OCI-M1 (cell line): ENCODE measurements at regions not wholly inside any gene's neighbourhood (a gene's known extent, or its start where the extent isn't known, plus 50 kb on each side); places are given as distances from the start of the nearest gene placed in this dataset.

Source experiments
- DNase-seq: peaks from one replicate; lab custom pipeline; 2025; lab: John Stamatoyannopoulos, UW

- no peak for DNase-seq
These were observed 688.5 kb downstream of the MATN1 start for GRCh38 chr1:30034627-30035521.

DNA sequence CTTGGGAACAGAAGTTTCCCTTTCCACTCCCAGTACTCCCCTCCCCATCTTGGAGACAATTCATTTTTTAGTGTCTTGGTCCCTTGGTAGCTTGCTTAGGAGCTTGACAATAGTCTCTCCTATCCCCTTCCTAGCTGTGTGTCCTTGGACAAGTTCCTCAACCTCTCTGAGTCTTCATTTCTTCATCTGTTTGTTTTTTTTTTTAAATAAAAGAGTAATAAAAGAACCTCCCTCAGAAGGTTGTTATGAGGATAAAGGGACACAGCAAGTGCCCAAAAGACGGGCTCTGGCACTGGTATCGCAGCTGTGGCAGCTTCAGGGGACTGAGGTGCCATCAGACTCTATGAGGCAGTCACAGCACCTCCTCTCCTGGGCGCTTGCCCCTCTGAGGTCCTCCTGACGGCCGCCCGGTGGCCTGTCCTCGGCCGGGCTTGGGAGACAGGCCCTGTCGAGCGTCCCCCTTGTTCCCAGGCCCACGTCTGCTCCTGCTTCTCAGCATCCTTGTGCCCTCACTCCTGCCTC is 689.2 kb downstream of the MATN1 start:
- no peak for DNase-seq

- DNase-seq, result no peak
These were observed 689.9 kb downstream of the MATN1 start for GRCh38 chr1:30033256-30034104.

- DNase-seq, result no peak
These were observed 691.1 kb downstream of the MATN1 start for GRCh38 chr1:30032302-30032701.

- no peak for DNase-seq
These were observed 693.7 kb downstream of the MATN1 start for GRCh38 chr1:30029677-30030076.

GRCh38 chr1:30028939-30029338 is 694.4 kb downstream of the MATN1 start:
- DNase-seq, result no peak

DNA sequence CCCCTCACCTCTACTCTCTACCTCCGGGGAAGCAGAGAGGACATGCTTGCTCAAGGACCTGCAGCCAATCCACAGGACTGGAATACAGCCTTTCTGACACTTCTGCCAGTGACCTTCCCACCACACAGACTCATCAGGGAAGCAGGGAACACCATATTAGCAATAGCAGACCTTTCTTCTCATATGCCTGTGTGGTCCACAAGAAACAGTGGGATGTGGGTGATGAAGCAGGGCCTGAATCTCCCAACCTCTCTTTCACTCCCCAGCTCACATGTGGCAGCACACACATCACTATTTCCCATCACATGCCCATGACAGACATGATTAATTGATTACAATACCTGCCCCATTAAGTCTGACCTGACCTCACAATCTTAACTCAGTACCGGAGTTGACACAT is 695.1 kb downstream of the MATN1 start:
- no peak for DNase-seq

DNA sequence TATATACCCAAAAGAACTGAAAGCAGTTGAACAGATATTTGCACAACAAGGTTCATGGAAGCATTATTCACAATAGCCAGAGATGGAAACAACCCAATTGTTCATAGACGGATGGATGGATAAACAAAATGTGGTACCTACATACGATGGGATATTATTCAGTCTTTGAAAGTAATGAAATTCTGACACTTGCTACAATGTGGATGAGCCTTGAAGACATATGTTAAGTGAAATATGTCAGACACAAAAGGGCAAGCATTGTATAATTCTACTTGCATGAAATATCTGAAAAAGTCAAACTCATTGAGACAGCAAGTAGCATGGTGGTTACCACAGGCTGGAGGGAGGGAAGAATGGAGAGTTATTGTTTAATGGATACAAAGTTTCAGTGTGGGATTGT is 696.1 kb downstream of the MATN1 start:
- no peak for DNase-seq

GRCh38 chr1:30024411-30025195 is 698.8 kb downstream of the MATN1 start:
- DNase-seq, result no peak

- DNase-seq, result no peak
These were observed 699.9 kb downstream of the MATN1 start for GRCh38 chr1:30023339-30024022.

DNA sequence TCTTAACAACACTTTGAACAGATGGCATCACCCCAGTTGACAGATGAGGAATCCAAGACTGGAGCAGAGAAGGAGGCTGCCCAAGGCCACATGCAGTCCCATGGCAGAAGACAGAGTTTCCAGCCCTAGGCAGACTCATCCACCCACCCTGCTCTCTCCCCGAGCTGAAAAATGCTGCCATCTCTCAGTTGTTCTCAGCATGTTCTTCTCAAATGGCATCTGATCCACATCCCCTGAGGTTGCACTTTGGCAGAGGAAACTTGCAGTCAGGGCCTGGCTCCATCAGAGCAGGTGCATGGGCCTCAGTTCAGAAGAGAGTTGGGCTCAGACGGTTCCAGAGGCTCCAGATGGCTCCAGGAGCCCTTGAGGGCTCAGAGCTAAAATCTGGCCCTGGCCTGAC is 709.4 kb downstream of the MATN1 start:
- no peak for DNase-seq

DNA sequence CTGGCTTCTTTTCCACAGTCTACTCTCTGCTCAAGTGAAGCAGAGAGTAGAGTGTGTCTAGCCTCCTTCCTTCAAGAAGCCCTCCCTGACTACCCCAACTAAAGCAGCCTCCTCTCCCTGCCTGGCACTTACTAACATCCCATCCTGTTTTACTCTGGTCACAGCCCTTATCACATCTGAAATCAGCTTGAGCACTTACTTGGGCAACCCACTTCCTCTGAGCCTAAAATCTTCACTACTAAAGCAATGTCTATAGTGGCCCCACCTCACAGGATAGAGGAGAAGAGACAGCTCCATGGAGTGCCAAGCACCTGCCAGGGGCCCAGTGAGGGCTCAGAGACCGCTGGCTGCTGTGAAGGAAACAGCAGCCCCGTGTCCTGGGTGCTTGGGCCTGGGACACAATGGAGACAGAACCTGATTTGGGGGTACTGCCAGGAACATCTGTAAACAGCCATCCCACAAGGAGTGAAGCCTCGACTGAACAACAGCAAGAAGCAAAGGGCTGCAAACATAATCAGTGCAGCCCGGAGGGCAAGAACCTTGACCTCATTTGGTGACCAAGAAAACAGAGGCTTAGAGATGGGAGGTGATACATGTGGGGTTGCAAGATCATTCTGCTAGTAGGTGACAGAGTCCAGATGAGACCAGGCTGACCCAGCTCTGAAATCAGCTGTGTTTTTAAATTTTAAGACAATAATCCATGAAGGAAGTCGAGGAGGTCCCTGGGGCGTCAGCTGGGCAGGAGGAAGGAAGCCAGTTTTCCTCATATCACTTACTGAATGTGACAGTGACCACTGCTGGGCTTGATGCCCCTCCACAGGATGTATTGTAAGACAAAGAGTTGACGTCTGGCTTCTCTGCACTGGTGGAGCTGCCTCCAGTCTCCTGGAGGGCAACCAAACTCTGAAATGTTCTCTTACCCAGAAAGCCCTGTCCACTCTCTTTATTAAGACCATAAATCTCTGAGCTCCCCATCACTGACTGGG is 710.6 kb downstream of the MATN1 start:
- no peak for DNase-seq

DNA sequence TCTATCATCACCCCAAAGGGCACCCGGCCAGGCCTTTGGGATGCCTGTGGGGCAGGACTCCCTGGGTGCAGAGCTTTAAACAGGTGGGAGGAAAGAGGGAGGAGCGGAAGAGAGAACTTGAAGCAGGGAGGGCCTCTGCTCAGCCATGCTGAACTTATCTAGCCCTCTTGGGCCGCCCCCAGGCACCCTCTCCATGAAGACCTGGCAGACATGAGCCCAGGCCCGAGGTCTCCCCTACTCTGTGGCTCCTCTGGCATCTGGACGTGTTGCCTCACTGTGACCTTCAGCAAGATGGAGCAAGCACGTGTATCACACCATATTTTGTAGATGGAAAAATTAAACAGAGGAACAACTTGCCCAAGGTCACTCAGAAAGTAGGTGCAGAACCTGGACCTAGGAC is 711.4 kb downstream of the MATN1 start:
- DNase-seq, result no peak

DNA sequence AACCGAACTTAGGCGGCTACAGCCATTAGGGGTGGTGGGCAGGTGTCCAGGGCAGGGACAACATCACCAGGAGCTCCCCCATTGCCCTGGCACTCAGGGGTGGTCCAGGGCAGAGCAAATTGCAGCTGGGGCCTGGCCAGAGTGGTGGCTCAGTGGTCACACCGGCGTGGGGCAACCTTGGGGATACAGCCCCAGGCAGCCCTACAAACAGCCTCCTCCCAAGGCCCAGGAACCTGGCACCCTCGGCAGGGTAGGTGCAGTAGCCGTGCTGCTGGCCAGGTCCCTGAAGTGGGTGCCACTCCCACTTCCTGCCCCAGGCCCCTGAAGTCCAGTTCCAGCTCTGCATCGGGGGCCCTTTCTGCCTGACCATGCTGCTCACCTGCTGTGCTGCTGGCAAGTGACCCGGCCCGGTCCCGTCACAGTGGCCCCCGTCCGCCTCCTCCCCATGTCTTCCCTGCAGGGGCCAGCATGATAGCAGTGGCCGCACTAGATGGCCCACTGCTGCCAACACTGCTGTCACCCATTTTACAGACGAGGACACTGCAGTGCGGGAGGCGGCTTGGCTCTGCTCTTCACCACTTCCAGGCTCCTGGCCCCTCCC is 712.8 kb downstream of the MATN1 start:
- no peak for DNase-seq

DNA sequence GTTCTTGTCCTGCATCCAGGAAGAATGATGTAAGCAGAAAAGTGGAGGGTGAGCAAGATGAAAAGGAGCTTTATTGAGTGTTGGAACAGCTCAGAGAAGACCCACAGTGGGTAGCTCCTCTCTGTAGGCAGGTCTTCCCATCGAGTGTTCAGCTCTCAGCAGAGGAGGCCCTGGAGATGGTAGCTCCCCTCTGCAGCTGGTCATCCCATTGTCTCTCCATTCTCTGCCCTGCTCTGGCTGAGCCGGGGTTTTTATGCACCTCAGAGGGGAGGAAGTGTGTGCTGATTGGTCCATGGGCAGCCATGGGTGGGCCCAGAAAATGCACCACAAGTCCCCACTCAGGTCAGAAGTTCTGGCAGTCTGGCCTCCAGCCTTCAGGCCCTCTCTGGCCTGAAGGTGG is 713.7 kb downstream of the MATN1 start:
- DNase-seq, result no peak

DNA sequence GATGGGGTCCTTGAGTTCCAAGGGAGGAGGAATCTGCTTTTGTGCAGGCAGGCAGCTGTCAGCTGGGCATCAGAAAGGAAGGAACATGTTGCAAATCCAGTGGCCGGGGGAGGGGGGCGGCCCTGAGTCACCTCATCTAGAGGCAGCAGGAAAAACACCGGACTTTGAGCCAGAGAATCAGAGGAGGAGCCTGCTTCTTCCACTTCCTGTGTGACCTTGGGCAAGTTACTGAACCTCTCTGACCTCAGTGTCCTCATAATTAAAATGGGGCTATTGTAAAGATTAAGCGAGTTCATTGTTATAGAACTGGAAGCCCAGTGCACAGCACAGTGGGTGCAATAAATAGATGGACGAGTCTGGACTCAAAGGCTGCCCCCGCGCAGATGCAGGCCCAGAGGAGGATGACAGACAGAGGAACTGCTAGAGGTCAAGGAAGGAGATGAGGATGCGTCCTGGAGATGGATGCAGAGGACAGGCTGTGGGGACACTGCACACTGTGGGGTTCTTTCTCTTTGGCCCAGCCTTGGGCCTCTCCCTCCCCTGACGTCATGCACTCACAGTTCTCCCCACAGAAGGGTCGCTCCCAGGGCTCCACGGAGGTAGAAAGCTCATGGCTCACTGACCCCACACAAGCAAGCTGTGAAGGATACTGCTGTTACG is 714.3 kb downstream of the MATN1 start:
- no peak for DNase-seq

- DNase-seq, result no peak
These were observed 714.9 kb downstream of the MATN1 start for GRCh38 chr1:30008372-30008997.

DNA sequence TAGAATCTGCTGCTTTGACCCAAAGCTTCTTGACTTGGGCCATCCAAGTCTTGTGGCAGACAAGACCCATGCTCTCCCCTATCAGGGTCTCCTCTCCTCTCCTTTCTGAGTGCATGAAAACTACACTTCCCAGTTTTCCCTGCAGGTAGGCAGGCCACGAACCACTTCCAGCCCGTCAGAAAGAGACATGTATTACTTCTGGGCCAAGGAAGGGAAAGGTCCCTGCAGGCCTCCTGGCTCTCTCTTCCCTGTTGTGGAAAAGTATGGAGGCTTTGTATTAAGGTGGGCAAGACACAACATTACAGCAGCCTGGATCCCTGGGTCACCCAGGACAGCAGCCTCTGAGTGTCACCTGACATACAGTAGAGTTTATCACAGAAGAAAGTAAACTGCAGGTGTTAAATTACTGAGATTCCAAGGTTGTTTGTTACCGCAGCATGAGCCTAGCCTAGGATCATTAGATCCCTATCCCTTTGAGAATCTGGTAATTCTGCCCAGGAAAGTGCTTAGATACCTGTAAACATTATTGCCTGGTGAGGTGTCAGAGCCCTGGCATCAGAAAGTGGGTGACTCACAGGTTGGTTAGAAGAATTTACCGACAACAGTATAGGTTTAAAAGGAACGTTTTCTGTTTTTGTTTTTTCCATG is 717.3 kb downstream of the MATN1 start:
- DNase-seq, result no peak

GRCh38 chr1:30001732-30002039 is 721.7 kb downstream of the MATN1 start:
- no peak for DNase-seq
